B cell (primary cell): ENCODE measurements at regions not wholly inside any gene's neighbourhood (a gene's known extent, or its start where the extent isn't known, plus 50 kb on each side); places are given as distances from the start of the nearest gene placed in this dataset.

ENCODE experiments used
- ATAC-seq: fragments of 200-7000 bp; cut with Tn5 transposase; one replicate; pipeline ENCODE4 v1.10.0; 2021; ENCODE audit warnings: low read depth, mild to moderate bottlenecking, moderate number of reproducible peaks, moderate library complexity
- CTCF ChIA-PET: fragments of 350-600 bp; sonication (Branson Sonifier 250); formaldehyde crosslinking; loops from one replicate; lab custom pipeline; 2021; ENCODE audit warnings: antibody characterized with exemption, inconsistent platforms; lab: Charles Lee
- POLR2A ChIA-PET: fragments of 350-600 bp; sonication (Branson Sonifier 250); formaldehyde crosslinking; loops from one replicate; lab custom pipeline; 2021; ENCODE audit warnings: antibody characterized with exemption; lab: Charles Lee
- DNase-seq: peaks from one replicate; pipeline ENCODE4 v3.0.0; 2013
- H2AFZ ChIP-seq: 2 replicates; pipeline ENCODE4 v1.6.1; 2012; ENCODE audit warnings: mild to moderate bottlenecking, low read depth, low read length; ENCODE audit not compliant: insufficient read depth, poor library complexity, severe bottlenecking
- H3K27ac ChIP-seq, 2 donors: 1 replicate in 1 of 2; 2 replicates in 1 of 2; pipeline ENCODE4 v1.5.1; 2012 to 2013; ENCODE audit warnings: low read length in 2 of 2, mild to moderate bottlenecking in 2 of 2, moderate library complexity in 1 of 2
- H3K27me3 ChIP-seq, 4 experiments: fragments of 200-600 bp in 1 of 4; sonication (generic) in 1 of 4; replicated peaks in 1 of 4; 1 replicate in 2 of 4; 2 replicates in 2 of 4; pipeline versions ENCODE4 v1.6.1 to v1.7.0; 2013 to 2016; ENCODE audit warnings: low read length in 3 of 4, mild to moderate bottlenecking in 2 of 4, mixed read lengths in 1 of 4, moderate library complexity in 1 of 4; ENCODE audit not compliant: insufficient read depth in 4 of 4, control insufficient read depth in 3 of 4; ENCODE audit errors: control extremely low read depth in 1 of 4
- H3K36me3 ChIP-seq, 2 experiments: replicated peaks in 1 of 2; 1 replicate in 1 of 2; 2 replicates in 1 of 2; pipeline versions ENCODE4 v1.6.1 to v1.7.1; 2013; ENCODE audit warnings: low read length in 1 of 2; ENCODE audit not compliant: insufficient read depth in 2 of 2, control insufficient read depth in 1 of 2; ENCODE audit errors: control extremely low read depth in 1 of 2, extremely low read depth in 1 of 2
- H3K4me1 ChIP-seq, 2 donors: fragments of 200-600 bp in 1 of 2; sonication (generic) in 1 of 2; 1 replicate in 1 of 2; 2 replicates in 1 of 2; pipeline versions ENCODE4 v1.5.1 to v1.6.1; 2013 to 2017; ENCODE audit warnings: low read length in 2 of 2; ENCODE audit not compliant: control insufficient read depth in 2 of 2, insufficient read depth in 2 of 2
- H3K4me2 ChIP-seq: replicated peaks from 2 replicates; pipeline ENCODE3; 2012; ENCODE audit warnings: mild to moderate bottlenecking, low read depth, low read length; ENCODE audit not compliant: poor library complexity, severe bottlenecking
- H3K4me3 ChIP-seq, 5 experiments: fragments of 200-600 bp in 1 of 5; sonication (generic) in 1 of 5; 1 replicate in 3 of 5; 2 replicates in 2 of 5; pipeline versions ENCODE4 v1.5.1 to v1.7.0; 2011 to 2016; ENCODE audit warnings: low read length in 4 of 5, mild to moderate bottlenecking in 4 of 5, low read depth in 2 of 5, control low read depth in 1 of 5, moderate library complexity in 1 of 5; ENCODE audit not compliant: insufficient read depth in 1 of 5; ENCODE audit errors: control extremely low read depth in 1 of 5, extremely low read depth in 1 of 5
- H3K79me2 ChIP-seq: fragments of 200-600 bp; sonication (generic); one replicate; pipeline ENCODE4 v1.6.0; 2016; ENCODE audit warnings: low read length; ENCODE audit not compliant: control insufficient read depth, insufficient read depth
- H3K9ac ChIP-seq: fragments of 200-600 bp; sonication (generic); 2 replicates; pipeline ENCODE4 v1.6.1; 2017; ENCODE audit warnings: mild to moderate bottlenecking, low read length, moderate library complexity
- H3K9me3 ChIP-seq, 3 donors: one replicate each; pipeline versions ENCODE4 v1.6.1 to v1.7.1; 2013; ENCODE audit warnings: low read length in 2 of 3; ENCODE audit not compliant: control insufficient read depth in 2 of 3, insufficient read depth in 1 of 3; ENCODE audit errors: control extremely low read depth in 1 of 3
- H4K20me1 ChIP-seq: 2 replicates; pipeline ENCODE4 v1.6.0; 2012; ENCODE audit warnings: mild to moderate bottlenecking, low read length; ENCODE audit not compliant: insufficient read depth, control insufficient read depth, poor library complexity, severe bottlenecking
- H3K27ac Mint-ChIP-seq: one replicate; pipeline ENCODE4 v1.8.0; 2021; ENCODE audit warnings: mixed read lengths
- H3K27me3 Mint-ChIP-seq: one replicate; pipeline ENCODE4 v1.8.0; 2021; ENCODE audit warnings: mixed read lengths
- H3K4me1 Mint-ChIP-seq: one replicate; pipeline ENCODE4 v1.8.0; 2021; ENCODE audit warnings: mixed read lengths
- H3K4me3 Mint-ChIP-seq: one replicate; pipeline ENCODE4 v1.8.0; 2021; ENCODE audit warnings: mixed read lengths
- H3K9me3 Mint-ChIP-seq: one replicate; pipeline ENCODE4 v1.8.0; 2022; ENCODE audit warnings: mixed read lengths; ENCODE audit not compliant: insufficient read depth
- CTCF ChIP-seq: fragments of 200-600 bp; IDR thresholded peaks from one replicate; pipeline ENCODE4 v1.8.0; 2022; ENCODE audit warnings: antibody characterized with exemption, mild to moderate bottlenecking
- EZH2 ChIP-seq: IDR thresholded peaks from 2 replicates; pipeline ENCODE4 v1.6.1; 2012; ENCODE audit warnings: borderline replicate concordance, low read depth, mild to moderate bottlenecking, moderate library complexity, low read length; ENCODE audit not compliant: insufficient read depth, poor library complexity, severe bottlenecking
- WGBS: methylation state at CpG from one replicate; pipeline ENCODE4 v1.1.5; 2013; ENCODE audit warnings: missing lambda C conversion rate; ENCODE audit not compliant: insufficient coverage; 5-methylcytosine and 5-hydroxymethylcytosine counted together
- intact Hi-C: fragments of 100-400 bp; cut with micrococcal nuclease; formaldehyde crosslinking; loops from one replicate; pipeline ENCODE4 v1.10.0; 2022

DNA sequence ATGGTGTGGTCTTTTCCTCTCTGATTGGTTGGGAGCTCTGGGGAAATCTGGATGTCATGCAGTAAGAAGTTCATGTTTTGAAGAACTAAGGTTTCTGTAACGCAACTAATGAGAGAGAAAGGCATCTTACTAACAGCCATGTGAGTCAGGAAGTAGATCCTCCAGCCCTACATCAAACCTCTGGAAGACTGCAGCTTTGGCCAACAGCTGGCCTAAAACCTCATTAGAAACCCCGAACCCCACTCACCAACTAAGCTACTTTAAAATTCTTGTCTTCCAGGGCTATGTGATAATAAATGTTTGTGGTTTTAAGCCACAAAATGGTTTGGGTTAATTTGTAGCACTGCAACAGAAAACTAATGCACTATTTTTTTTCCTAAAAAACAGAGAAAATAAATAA lies 549.0 kb upstream of the GRID2 start:
- no peak overlapping the region for H2AFZ ChIP-seq

GRCh38 chr4:91758487-91758886 lies 545.3 kb upstream of the GRID2 start:
- Histone ChIP-seq H3K4me1 (no peaks in the 10 kb centered on the region), H3K4me2 (no peak overlapping the region), H3K36me3 (no peaks in the 10 kb centered on the region), H3K9me3 (no peaks in the 10 kb centered on the region), H4K20me1 (no peaks in the 10 kb centered on the region), H3K4me3 (no peak overlapping the region), H3K79me2 (no peaks in the 10 kb centered on the region), H3K27me3 (no peaks in the 10 kb centered on the region), H2AFZ (no peak overlapping the region), H3K9ac (no peak overlapping the region), H3K27ac (no peak overlapping the region)
- WGBS, result no CpG with 5 or more reads among the region's 1 CpG
- DNase-seq, result no peak
- ChIA-PET POLR2A (no interaction called here), CTCF (no interaction called here)
- Mint-ChIP-seq H3K27ac (no peak overlapping the region), H3K4me3 (no peak overlapping the region), H3K9me3 (no peaks in the 10 kb centered on the region), H3K4me1 (no peaks in the 10 kb centered on the region), H3K27me3 (no peaks in the 10 kb centered on the region)
- ATAC-seq, result no peak
- TF ChIP-seq CTCF, result no peak
- intact Hi-C loops, result no loop called here

More for the DNA sequence above, 549.0 kb upstream of the GRID2 start:
- Mint-ChIP-seq H3K27ac (no peak overlapping the region), H3K4me1 (no peaks in the 10 kb centered on the region), H3K27me3 (no peaks in the 10 kb centered on the region), H3K9me3 (no peaks in the 10 kb centered on the region), H3K4me3 (no peak overlapping the region)
- ChIA-PET CTCF (no interaction called here), POLR2A (no interaction called here)
- no peaks in the 10 kb centered on the region for H3K36me3 ChIP-seq
- H3K9me3 ChIP-seq, result no peaks in the 10 kb centered on the region
- no peak overlapping the region for H3K27ac ChIP-seq
- H3K4me3 ChIP-seq, result no peak overlapping the region
- TF ChIP-seq EZH2 (no peak), CTCF (no peak)
- WGBS, result no CpG with 5 or more reads among the region's 2 CpGs
- intact Hi-C loops, result no loop called here
- H3K79me2 ChIP-seq, result no peaks in the 10 kb centered on the region
- H4K20me1 ChIP-seq, result no peaks in the 10 kb centered on the region
- H3K4me1 ChIP-seq, result no peaks in the 10 kb centered on the region
- H3K27me3 ChIP-seq, result no peaks in the 10 kb centered on the region
- ATAC-seq, result no peak
- no peak overlapping the region for H3K4me2 ChIP-seq
- no peak overlapping the region for H3K9ac ChIP-seq
- no peak for DNase-seq
